ENCODE measurements at regions not wholly inside any gene's neighbourhood (a gene's known extent, or its start where the extent isn't known, plus 50 kb on each side); places are given as distances from the start of the nearest gene placed in this dataset.

DNA sequence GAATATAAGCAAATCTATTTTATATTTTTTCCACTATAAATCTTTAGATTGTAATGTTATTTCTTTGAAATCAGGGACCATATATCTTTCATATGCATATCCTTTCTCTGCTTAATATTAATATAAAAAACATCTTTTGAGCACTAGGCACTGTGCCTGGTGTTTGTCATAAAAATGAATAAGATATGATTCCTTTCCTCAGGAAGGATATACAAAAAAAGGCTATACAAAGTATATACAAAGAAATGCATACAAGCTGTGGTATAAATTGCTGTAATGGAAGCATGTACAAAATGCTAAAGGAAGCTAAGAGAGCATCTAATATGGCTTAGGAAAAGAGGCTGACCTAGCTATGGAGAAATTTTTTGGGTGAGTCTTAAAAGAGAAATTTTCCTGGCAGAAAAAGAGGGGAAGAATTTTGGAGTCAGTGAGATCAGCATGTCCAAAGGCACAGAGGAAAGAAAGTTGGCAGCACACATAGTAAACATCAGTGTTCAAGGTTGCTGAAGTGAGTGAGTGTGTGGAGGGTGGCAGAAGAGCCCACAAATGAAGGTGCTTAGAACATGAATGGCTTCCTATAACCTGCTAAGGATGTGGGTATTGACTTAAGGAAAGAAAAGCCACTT, 500.0 kb downstream of the SPRY1 start:
- no peak for DNase-seq

DNA sequence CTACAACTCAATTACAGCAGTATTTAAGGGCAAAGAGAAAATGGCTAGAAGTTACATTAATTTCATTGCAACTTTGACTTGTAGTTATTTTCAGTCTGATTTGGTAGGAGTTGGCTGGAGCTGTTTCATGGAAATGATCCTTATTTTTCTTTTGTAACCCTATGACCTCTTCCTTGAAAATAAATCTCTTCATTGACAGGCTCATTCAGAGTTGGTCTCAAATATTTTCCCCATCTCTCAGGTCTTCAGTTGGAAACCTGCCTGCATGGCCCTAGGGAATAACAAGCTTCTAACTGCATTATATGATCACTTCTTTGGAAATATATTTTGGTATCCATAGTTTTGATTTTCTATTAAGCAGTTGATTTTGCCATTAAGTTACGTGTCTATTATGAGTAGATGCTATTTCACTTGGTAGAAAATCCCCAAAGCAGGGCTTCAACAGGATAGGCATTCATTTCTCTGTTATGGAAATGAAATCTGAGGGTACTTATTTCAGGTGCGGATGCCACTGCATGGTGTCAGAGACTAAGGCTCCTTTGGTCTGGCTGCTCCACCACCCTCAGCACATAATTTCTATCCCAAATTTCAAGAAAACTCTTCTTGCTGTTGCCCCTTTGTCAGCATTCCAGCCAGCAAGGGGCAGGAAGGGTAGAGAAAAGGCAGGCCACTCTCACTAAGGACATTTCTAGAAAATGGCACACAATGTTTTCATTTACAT, 502.5 kb downstream of the SPRY1 start:
- DNase-seq, result no peak

DNA sequence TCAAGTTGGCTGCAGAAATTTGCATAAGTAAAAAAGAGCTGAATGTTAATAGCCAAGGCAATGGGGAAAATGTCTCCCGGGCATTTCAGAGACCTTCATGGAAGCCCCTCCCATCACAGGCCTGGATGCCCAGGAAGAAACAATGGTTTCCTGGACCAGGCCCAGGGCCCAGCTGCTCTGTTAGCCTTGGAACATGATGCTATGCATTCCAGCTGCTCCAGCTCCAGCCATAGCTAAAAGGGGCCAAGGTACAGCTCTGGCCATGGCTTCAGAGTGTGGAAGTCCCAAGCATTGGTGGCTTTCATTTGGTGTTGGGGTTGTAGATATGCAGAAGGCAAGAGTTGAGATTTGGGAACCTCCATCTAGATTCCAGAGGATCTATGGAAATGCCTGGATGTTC, 508.3 kb downstream of the SPRY1 start:
- DNase-seq, result no peak

GRCh38 chr4:123913598-123913997, 517.0 kb downstream of the SPRY1 start:
- DNase-seq, result no peak

- no peak for DNase-seq
Measured at GRCh38 chr4:123916821-123917220, 520.2 kb downstream of the SPRY1 start.

DNA sequence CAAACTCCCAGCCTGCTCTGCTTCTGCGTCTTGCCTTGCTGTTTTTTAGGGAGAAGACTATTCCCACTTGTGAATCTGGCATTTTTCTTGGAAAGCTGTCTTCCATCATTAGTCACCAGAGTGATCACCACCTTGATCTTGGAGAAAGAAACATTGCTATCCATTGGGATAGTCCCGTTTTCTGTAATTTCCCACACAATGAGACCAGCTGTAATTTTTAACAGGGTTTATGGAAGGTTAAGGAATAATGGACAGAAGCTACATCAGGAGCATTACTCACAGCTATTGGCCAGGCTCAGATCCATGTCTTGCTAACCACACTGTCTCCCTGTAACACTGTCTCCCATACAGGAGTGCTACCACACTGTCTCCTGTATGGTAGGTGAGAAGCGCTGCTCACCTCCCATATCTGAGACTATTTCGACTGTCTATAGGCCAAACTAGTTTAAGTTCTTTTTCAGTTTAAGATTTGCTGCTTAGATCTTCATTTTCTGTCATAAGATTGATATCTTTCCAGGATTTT, 523.0 kb downstream of the SPRY1 start:
- DNase-seq, result no peak

DNA sequence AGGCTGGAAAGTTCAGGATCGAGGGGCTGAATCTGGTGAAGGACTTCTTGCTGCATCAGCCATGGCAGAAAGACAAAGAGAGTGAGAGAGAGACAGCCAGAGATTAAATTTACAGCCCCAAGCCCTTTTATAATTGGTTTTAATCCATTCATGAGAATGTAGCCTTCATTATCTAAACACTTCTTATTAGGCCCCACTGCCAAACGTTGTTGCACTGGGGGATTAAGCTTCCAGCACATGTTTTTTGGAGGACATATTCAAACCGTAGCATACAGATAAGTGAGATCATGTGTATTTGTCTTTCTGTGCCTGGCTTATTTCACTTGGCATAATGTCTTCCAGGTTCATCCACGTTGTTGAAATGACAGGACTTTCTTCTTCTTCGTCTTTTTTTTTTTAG, 524.7 kb downstream of the SPRY1 start:
- no peak for DNase-seq

DNA sequence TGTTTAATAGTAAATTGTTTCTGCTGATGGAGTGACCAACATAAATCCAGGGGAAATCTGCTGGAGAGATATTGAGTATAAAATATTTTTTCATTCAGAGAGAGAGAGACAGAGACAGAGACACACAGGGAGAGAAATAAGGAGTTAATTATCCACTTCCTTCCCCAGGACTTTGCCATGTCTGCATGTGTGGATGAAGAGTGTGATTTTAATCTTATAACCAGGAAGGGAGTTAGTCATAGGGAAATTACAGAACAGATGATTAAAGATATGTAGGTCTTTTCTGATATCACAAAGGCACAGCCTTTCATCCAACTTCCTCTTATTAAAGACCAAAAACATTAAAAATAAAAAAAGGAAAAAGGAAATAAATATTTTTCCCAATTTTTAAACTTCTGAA, 526.3 kb downstream of the SPRY1 start:
- no peak for DNase-seq

DNA sequence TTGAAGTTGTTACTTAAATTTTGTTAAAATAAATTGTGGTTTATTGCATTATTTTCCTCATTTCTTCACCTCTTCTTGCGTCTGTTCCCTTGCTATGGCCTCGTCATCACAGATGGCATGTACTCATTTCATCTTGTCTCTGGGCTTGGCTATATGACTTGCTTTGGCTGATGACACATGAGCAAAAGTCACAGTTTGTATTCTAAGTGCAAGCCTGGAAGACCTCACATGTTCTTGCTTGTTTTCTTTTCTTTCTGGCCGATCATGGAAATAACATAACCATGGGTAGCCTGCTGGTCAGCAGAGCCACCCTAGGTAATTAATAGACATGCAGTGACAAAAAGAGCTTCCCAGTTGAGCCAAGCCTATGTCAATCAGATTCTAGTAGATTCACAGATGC, 527.9 kb downstream of the SPRY1 start:
- DNase-seq, result no peak

DNA sequence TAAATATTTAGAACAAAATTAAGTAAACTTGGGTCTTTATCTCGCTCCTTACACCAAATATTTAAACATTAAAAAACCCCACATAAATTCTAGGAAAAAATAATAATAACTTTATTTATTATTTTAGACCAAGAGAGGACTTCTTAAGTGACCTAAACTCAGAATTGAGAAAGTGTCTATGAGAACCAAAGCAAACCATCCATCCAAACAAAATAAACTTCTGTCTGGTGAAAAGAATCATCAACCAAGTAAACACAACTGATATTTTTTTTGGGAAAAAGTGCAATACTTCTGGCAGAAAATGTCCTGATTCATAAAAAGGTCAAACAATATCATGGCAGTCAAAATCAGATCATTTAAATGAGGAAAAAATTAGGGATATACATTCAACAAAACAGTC, 533.0 kb downstream of the SPRY1 start:
- no peak for DNase-seq

DNA sequence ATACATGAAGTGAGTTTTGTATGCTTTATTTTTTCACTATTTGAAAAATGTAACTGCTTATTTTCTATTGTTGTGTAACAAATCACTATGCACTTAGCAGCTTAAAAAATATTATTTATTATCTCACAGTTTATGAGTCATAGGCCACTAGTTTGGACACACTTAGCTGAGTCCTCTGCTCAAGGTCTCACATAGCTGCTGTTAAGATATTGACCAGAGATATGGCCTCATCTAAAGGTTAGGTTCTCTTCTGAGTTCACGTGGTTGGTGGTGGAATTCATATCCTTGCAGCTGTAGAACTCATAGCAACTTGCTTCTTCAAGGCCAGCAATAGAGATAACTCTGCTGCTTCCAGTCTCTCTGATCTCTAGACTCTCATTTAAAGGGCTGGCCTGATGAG, 534.4 kb downstream of the SPRY1 start:
- no peak for DNase-seq

DNA sequence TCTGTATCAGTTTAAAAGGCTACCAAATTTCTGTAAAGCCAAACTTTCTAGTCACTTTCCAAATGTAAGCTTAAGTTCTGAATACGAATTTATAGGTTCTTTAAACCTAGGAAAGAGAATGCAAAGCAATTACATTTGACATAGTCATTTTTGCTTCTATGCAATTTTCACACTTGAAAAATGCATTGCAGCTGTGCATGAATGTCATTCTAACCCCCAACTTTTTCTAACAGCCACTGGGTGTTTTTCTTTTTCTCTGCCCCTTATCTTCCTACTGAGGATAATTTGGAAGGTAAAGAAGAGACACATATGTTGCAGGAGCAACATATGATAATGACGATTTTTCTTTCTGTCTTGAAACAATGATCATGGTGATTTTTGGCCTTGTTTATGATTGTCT, 537.5 kb downstream of the SPRY1 start:
- DNase-seq, result no peak

DNA sequence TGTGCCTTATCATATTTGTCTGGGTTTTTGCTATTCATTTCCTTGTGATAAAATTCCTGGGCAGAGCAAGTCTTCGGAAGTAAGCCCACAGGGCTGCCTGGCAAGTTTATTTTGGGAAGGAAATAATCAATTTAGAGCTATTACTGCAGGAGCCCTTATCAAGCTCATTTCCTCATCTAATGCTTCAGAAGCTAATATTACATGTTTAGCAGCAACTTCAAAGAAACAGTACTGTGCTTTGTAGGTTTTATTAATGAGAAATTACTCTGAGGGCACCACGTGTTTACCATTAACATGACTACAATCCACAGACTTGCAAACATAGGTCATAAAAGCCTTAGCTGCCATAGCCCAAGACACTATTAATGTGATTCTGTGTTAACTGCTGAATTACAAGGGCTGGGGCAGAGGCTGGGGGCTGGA, 540.0 kb downstream of the SPRY1 start:
- no peak for DNase-seq

- DNase-seq, result no peak
Measured at GRCh38 chr4:123937581-123937980, 541.0 kb downstream of the SPRY1 start.

GRCh38 chr4:123939621-123940020, 543.0 kb downstream of the SPRY1 start:
- DNase-seq, result no peak

DNA sequence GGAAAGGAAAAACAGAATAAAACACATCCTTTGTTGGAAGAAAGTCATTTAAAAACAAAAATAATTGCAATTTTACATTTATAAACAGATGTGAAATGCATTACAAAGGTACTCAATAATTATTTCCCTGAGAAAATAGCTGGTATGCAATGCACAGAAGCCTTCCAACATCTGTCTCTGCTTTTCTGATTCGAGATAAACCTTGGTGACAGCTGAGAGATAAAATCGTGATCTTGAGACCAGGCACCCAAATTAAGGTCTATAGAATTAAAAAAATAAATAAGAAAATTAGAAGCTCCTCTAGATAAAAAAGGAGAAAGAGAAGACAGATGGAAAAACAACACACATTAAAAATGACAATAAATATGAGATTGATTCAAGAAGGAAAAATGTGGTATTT, 544.0 kb downstream of the SPRY1 start:
- DNase-seq, result no peak

DNA sequence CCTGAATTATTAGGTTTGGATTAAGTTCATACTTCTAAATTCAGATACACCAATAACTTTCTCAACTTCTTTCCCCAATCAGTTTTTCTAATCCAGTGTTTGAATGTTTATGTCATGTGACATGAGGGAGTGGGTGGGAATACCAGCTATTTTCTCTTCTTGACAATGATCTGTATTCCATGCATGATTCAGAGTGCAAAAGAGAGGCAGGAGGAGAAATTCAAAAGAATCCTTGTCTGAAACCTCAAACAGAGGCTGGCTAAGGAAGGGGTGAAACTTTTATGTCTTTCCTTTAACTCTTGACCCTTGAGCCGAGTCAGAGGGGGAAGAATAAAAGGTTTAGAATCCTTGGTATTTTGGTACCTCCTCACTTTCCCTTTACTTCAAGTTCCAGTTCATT, 544.7 kb downstream of the SPRY1 start:
- DNase-seq, result no peak

DNA sequence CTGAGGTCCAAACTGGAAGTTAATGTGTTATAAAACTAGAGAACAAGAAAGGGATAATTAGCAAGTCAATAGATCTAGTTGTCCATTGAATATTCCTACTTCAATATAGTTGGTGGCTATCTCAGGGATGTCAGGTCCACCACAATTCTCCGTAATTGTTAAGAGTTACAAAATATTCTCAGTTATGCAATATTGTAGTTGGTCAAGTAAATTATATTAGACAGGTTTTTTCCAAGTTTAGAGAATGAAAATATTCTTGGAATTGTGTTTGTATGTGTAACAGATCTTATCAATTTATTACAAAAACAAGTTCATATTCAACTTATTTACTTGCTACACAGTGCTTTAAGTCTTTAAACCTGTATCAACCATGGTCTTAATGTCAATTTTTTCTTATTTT, 547.4 kb downstream of the SPRY1 start:
- DNase-seq, result no peak

GRCh38 chr4:123945301-123945700, 548.7 kb downstream of the SPRY1 start:
- no peak for DNase-seq

- DNase-seq, result no peak
Measured at GRCh38 chr4:123950530-123950929, 553.9 kb downstream of the SPRY1 start.

- DNase-seq, result no peak
Measured at GRCh38 chr4:123952530-123953274, 556.1 kb downstream of the SPRY1 start.

DNA sequence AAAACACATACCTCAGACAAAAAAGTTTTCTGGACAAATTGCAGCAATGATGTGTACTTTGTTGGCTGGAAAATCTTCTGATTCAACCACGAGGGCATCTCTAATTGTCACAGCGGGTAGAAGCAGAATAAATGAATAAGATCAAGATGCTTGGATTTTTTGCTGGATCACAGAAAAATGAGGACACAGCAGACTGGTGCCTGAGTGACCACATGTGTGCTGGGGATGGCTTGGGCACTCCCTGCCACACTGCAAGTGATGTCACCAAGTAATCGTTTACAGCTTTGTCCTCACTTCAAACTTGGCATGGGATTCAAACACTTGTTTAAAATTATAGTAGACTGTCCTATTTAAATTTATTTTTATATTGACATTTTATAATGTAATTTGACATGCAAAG, 557.0 kb downstream of the SPRY1 start:
- no peak for DNase-seq

- DNase-seq, result no peak
Measured at GRCh38 chr4:123954220-123954619, 557.6 kb downstream of the SPRY1 start.

GRCh38 chr4:123955167-123955800, 558.7 kb downstream of the SPRY1 start:
- DNase-seq, result no peak

Measured in CD4-positive, alpha-beta T cell treated with Interleukin-21 for 1 hour (primary cell).